HG02623 (cell line): ENCODE measurements at regions not wholly inside any gene's neighbourhood (a gene's known extent, or its start where the extent isn't known, plus 50 kb on each side); places are given as distances from the start of the nearest gene placed in this dataset.

Source experiments
- ATAC-seq: cut with Tn5 transposase; IDR thresholded peaks from one replicate; pipeline ENCODE4 v1.9.1; 2021; ENCODE audit warnings: moderate library complexity; ENCODE audit not compliant: unreplicated experiment

GRCh38 chr2:5502385-5502784, 189.8 kb upstream of the SOX11 start:
- ATAC-seq = no peak

GRCh38 chr2:5504756-5505155, 187.4 kb upstream of the SOX11 start:
- no peak for ATAC-seq

- no peak for ATAC-seq
These were observed 184.8 kb upstream of the SOX11 start for GRCh38 chr2:5507367-5507766.

GRCh38 chr2:5509362-5509761, 182.8 kb upstream of the SOX11 start:
- no peak for ATAC-seq

- ATAC-seq = no peak
These were observed 182.1 kb upstream of the SOX11 start for GRCh38 chr2:5510082-5510481.

GRCh38 chr2:5515693-5516092, 176.5 kb upstream of the SOX11 start:
- no peak for ATAC-seq

- ATAC-seq = no peak
These were observed 172.9 kb upstream of the SOX11 start for GRCh38 chr2:5519286-5519685.

- ATAC-seq = no peak
These were observed 171.7 kb upstream of the SOX11 start for GRCh38 chr2:5520463-5520972.

- no peak for ATAC-seq
These were observed 170.7 kb upstream of the SOX11 start for GRCh38 chr2:5521461-5521860.

- ATAC-seq = no peak
These were observed 167.6 kb upstream of the SOX11 start for GRCh38 chr2:5524551-5524950.

GRCh38 chr2:5528706-5529105, 163.5 kb upstream of the SOX11 start:
- ATAC-seq = no peak

GRCh38 chr2:5530011-5530696, 162.0 kb upstream of the SOX11 start:
- ATAC-seq = no peak

- no peak for ATAC-seq
These were observed 156.9 kb upstream of the SOX11 start for GRCh38 chr2:5535301-5535700.

- no peak for ATAC-seq
These were observed 154.9 kb upstream of the SOX11 start for GRCh38 chr2:5537180-5537688.

- ATAC-seq = no peak
These were observed 153.9 kb upstream of the SOX11 start for GRCh38 chr2:5538313-5538712.

GRCh38 chr2:5538772-5539171, 153.4 kb upstream of the SOX11 start:
- ATAC-seq = no peak

GRCh38 chr2:5539282-5540165, 152.7 kb upstream of the SOX11 start:
- ATAC-seq = no peak

GRCh38 chr2:5540856-5541255, 151.3 kb upstream of the SOX11 start:
- no peak for ATAC-seq

GRCh38 chr2:5544205-5544786, 147.9 kb upstream of the SOX11 start:
- ATAC-seq = no peak

- no peak for ATAC-seq
These were observed 146.0 kb upstream of the SOX11 start for GRCh38 chr2:5546181-5546580.

- no peak for ATAC-seq
These were observed 143.0 kb upstream of the SOX11 start for GRCh38 chr2:5548991-5549715.
